Activated T-helper 17 cell treated with anti-CD3 and anti-CD28 coated beads, Interleukin-2, amount 50 U/mL, for 72 hours (primary cell): ENCODE measurements at regions not wholly inside any gene's neighbourhood (a gene's known extent, or its start where the extent isn't known, plus 50 kb on each side); places are given as distances from the start of the nearest gene placed in this dataset.

ENCODE experiments used
- ATAC-seq: fragments of 150-1000 bp; cut with Tn5 transposase; replicated peaks from 2 replicates; pipeline ENCODE4 v1.10.0; 2021; ENCODE audit warnings: mild to moderate bottlenecking, moderate library complexity
- H3K27ac Mint-ChIP-seq: one replicate; pipeline ENCODE4 v1.8.0; 2022; ENCODE audit warnings: mixed read lengths
- H3K27me3 Mint-ChIP-seq: one replicate; pipeline ENCODE4 v1.8.0; 2022; ENCODE audit warnings: mixed read lengths
- H3K36me3 Mint-ChIP-seq: one replicate; pipeline ENCODE4 v1.8.0; 2022; ENCODE audit warnings: low read depth, mild to moderate bottlenecking, mixed read lengths
- H3K4me1 Mint-ChIP-seq: one replicate; pipeline ENCODE4 v1.8.0; 2022; ENCODE audit warnings: mixed read lengths
- H3K4me3 Mint-ChIP-seq: one replicate; pipeline ENCODE4 v1.8.0; 2022; ENCODE audit warnings: mild to moderate bottlenecking, mixed read lengths
- H3K9me3 Mint-ChIP-seq: one replicate; pipeline ENCODE4 v1.8.0; 2022; ENCODE audit warnings: mixed read lengths

GRCh38 chr15:95259965-95260364, 1028.6 kb downstream of the MCTP2 start:
- Mint-ChIP-seq H3K4me3 (no peak overlapping the region), H3K36me3 (no peaks in the 10 kb centered on the region), H3K4me1 (no peaks in the 10 kb centered on the region), H3K27me3 (peaks cover 14% of the 10 kb centered on the region), H3K27ac (no peak overlapping the region), H3K9me3 (no peaks in the 10 kb centered on the region)
- no peak for ATAC-seq

- no peak for ATAC-seq
- peaks cover 14% of the 10 kb centered on the region for H3K27me3 Mint-ChIP-seq
These were observed 1029.5 kb downstream of the MCTP2 start for GRCh38 chr15:95260856-95261255.

GRCh38 chr15:95261546-95261945, 1030.2 kb downstream of the MCTP2 start:
- no peaks in the 10 kb centered on the region for H3K9me3 Mint-ChIP-seq
- H3K4me1 Mint-ChIP-seq, result no peaks in the 10 kb centered on the region
- peaks cover 14% of the 10 kb centered on the region for H3K27me3 Mint-ChIP-seq
- no peak overlapping the region for H3K4me3 Mint-ChIP-seq
- ATAC-seq, result no peak
- no peak overlapping the region for H3K27ac Mint-ChIP-seq
- no peaks in the 10 kb centered on the region for H3K36me3 Mint-ChIP-seq

More at GRCh38 chr15:95260856-95261255, 1029.5 kb downstream of the MCTP2 start:
- no peaks in the 10 kb centered on the region for H3K4me1 Mint-ChIP-seq
- H3K9me3 Mint-ChIP-seq, result no peaks in the 10 kb centered on the region
- no peak overlapping the region for H3K4me3 Mint-ChIP-seq
- no peaks in the 10 kb centered on the region for H3K36me3 Mint-ChIP-seq
- H3K27ac Mint-ChIP-seq, result no peak overlapping the region

GRCh38 chr15:95261968-95262367, 1030.6 kb downstream of the MCTP2 start:
- Mint-ChIP-seq H3K27me3 (peaks cover 14% of the 10 kb centered on the region), H3K4me1 (no peaks in the 10 kb centered on the region), H3K9me3 (no peaks in the 10 kb centered on the region), H3K4me3 (no peak overlapping the region), H3K27ac (no peak overlapping the region), H3K36me3 (no peaks in the 10 kb centered on the region)
- no peak for ATAC-seq

GRCh38 chr15:95262866-95263564, 1031.7 kb downstream of the MCTP2 start:
- Mint-ChIP-seq H3K27me3 (peaks cover 14% of the 10 kb centered on the region), H3K36me3 (no peaks in the 10 kb centered on the region), H3K27ac (no peak overlapping the region), H3K4me3 (no peak overlapping the region), H3K9me3 (no peaks in the 10 kb centered on the region), H3K4me1 (no peaks in the 10 kb centered on the region)
- ATAC-seq, result no peak

- H3K27me3 Mint-ChIP-seq, result peaks cover 14% of the 10 kb centered on the region
- H3K36me3 Mint-ChIP-seq, result no peaks in the 10 kb centered on the region
- no peaks in the 10 kb centered on the region for H3K4me1 Mint-ChIP-seq
- no peak for ATAC-seq
- H3K27ac Mint-ChIP-seq, result no peak overlapping the region
- no peaks in the 10 kb centered on the region for H3K9me3 Mint-ChIP-seq
- H3K4me3 Mint-ChIP-seq, result no peak overlapping the region
These were observed 1032.4 kb downstream of the MCTP2 start for GRCh38 chr15:95263751-95264150.

GRCh38 chr15:95265419-95265997, 1034.1 kb downstream of the MCTP2 start:
- no peak overlapping the region for H3K4me3 Mint-ChIP-seq
- H3K4me1 Mint-ChIP-seq, result no peaks in the 10 kb centered on the region
- no peak for ATAC-seq
- H3K27ac Mint-ChIP-seq, result no peak overlapping the region
- peaks cover 8% of the 10 kb centered on the region for H3K27me3 Mint-ChIP-seq
- no peaks in the 10 kb centered on the region for H3K9me3 Mint-ChIP-seq
- no peaks in the 10 kb centered on the region for H3K36me3 Mint-ChIP-seq

- H3K36me3 Mint-ChIP-seq, result no peaks in the 10 kb centered on the region
- no peak overlapping the region for H3K27ac Mint-ChIP-seq
- H3K4me1 Mint-ChIP-seq, result no peaks in the 10 kb centered on the region
- H3K9me3 Mint-ChIP-seq, result no peaks in the 10 kb centered on the region
- H3K27me3 Mint-ChIP-seq, result no peaks in the 10 kb centered on the region
- no peak for ATAC-seq
- no peak overlapping the region for H3K4me3 Mint-ChIP-seq
These were observed 1035.2 kb downstream of the MCTP2 start for GRCh38 chr15:95266451-95267061.

- Mint-ChIP-seq H3K36me3 (no peaks in the 10 kb centered on the region), H3K4me3 (no peak overlapping the region), H3K27ac (no peak overlapping the region), H3K9me3 (peaks cover 3% of the 10 kb centered on the region), H3K4me1 (no peaks in the 10 kb centered on the region), H3K27me3 (no peaks in the 10 kb centered on the region)
- no peak for ATAC-seq
These were observed 1036.1 kb downstream of the MCTP2 start for GRCh38 chr15:95267481-95267880.

- H3K27ac Mint-ChIP-seq, result no peak overlapping the region
- no peaks in the 10 kb centered on the region for H3K4me1 Mint-ChIP-seq
- no peaks in the 10 kb centered on the region for H3K36me3 Mint-ChIP-seq
- H3K27me3 Mint-ChIP-seq, result no peaks in the 10 kb centered on the region
- no peak for ATAC-seq
- H3K4me3 Mint-ChIP-seq, result no peak overlapping the region
- H3K9me3 Mint-ChIP-seq, result peaks cover 3% of the 10 kb centered on the region
These were observed 1038.2 kb downstream of the MCTP2 start for GRCh38 chr15:95269242-95270183.

- no peaks in the 10 kb centered on the region for H3K36me3 Mint-ChIP-seq
These were observed 1042.7 kb downstream of the MCTP2 start for GRCh38 chr15:95274101-95274500.

GRCh38 chr15:95277266-95277665, 1045.9 kb downstream of the MCTP2 start:
- no peak overlapping the region for H3K27ac Mint-ChIP-seq
- ATAC-seq, result no peak
- peaks cover 7% of the 10 kb centered on the region for H3K27me3 Mint-ChIP-seq
- H3K36me3 Mint-ChIP-seq, result no peaks in the 10 kb centered on the region
- no peak overlapping the region for H3K4me3 Mint-ChIP-seq
- no peaks in the 10 kb centered on the region for H3K4me1 Mint-ChIP-seq
- H3K9me3 Mint-ChIP-seq, result no peaks in the 10 kb centered on the region

More at GRCh38 chr15:95274101-95274500, 1042.7 kb downstream of the MCTP2 start:
- H3K4me3 Mint-ChIP-seq, result no peak overlapping the region
- no peak overlapping the region for H3K27ac Mint-ChIP-seq
- peaks cover 3% of the 10 kb centered on the region for H3K9me3 Mint-ChIP-seq
- H3K4me1 Mint-ChIP-seq, result no peaks in the 10 kb centered on the region
- peaks cover 7% of the 10 kb centered on the region for H3K27me3 Mint-ChIP-seq
- no peak for ATAC-seq

GRCh38 chr15:95278532-95279245, 1047.3 kb downstream of the MCTP2 start:
- Mint-ChIP-seq H3K9me3 (no peaks in the 10 kb centered on the region), H3K27me3 (peaks cover 7% of the 10 kb centered on the region), H3K4me1 (no peaks in the 10 kb centered on the region)

More at GRCh38 chr15:95278532-95279245, 1047.3 kb downstream of the MCTP2 start:
- H3K36me3 Mint-ChIP-seq, result no peaks in the 10 kb centered on the region
- no peak for ATAC-seq
- no peak overlapping the region for H3K4me3 Mint-ChIP-seq
- H3K27ac Mint-ChIP-seq, result no peak overlapping the region
